CD4-positive, alpha-beta memory T cell (primary cell): ENCODE measurements at regions not wholly inside any gene's neighbourhood (a gene's known extent, or its start where the extent isn't known, plus 50 kb on each side); places are given as distances from the start of the nearest gene placed in this dataset.

Experiments
- CTCF ChIA-PET: fragments of 350-600 bp; sonication (Branson Sonifier 250); formaldehyde crosslinking; loops from one replicate; lab custom pipeline; 2021; ENCODE audit warnings: inconsistent platforms; ENCODE audit not compliant: partially characterized antibody; lab: Charles Lee
- POLR2A ChIA-PET: fragments of 350-600 bp; sonication (Branson Sonifier 250); formaldehyde crosslinking; loops from one replicate; lab custom pipeline; 2021; ENCODE audit not compliant: partially characterized antibody; lab: Charles Lee
- DNase-seq, 5 donors: peaks; one replicate each; pipeline versions ENCODE4 v3.0.0 to v3.0.0-alpha.2; 2020 to 2022; ENCODE audit warnings: mixed read lengths in 1 of 5
- H3K27ac ChIP-seq: one replicate; pipeline ENCODE4 v1.7.0; 2013; ENCODE audit warnings: low read depth, low read length
- H3K27me3 ChIP-seq: 2 replicates; pipeline ENCODE4 v1.7.0; 2013; ENCODE audit warnings: mild to moderate bottlenecking, low read length, moderate library complexity; ENCODE audit not compliant: insufficient read depth
- H3K36me3 ChIP-seq: 2 replicates; pipeline ENCODE4 v1.7.0; 2013; ENCODE audit warnings: mild to moderate bottlenecking, low read length, moderate library complexity; ENCODE audit not compliant: insufficient read depth
- H3K4me1 ChIP-seq: 2 replicates; pipeline ENCODE4 v1.7.0; 2013; ENCODE audit warnings: mild to moderate bottlenecking, low read length, moderate library complexity; ENCODE audit not compliant: insufficient read depth
- H3K4me3 ChIP-seq, 2 donors: one replicate each; pipeline ENCODE4 v1.7.0; 2013; ENCODE audit warnings: low read length in 2 of 2, mild to moderate bottlenecking in 1 of 2
- H3K9me3 ChIP-seq, 2 donors: one replicate each; pipeline ENCODE4 v1.7.0; 2013; ENCODE audit warnings: low read length in 2 of 2, control low read depth in 1 of 2; ENCODE audit not compliant: control insufficient read depth in 1 of 2
- H3K27ac Mint-ChIP-seq, 7 donors: one replicate each; pipeline ENCODE4 v1.8.0; 2020 to 2021; ENCODE audit warnings: mixed read lengths in 7 of 7, mild to moderate bottlenecking in 6 of 7, inconsistent platforms in 3 of 7, moderate library complexity in 3 of 7
- H3K27me3 Mint-ChIP-seq, 2 donors: one replicate each; pipeline ENCODE4 v1.8.0; 2020 to 2021; ENCODE audit warnings: mixed read lengths in 2 of 2
- H3K36me3 Mint-ChIP-seq, 2 donors: one replicate each; pipeline ENCODE4 v1.8.0; 2020 to 2021; ENCODE audit warnings: mixed read lengths in 2 of 2, inconsistent platforms in 1 of 2, mild to moderate bottlenecking in 1 of 2
- H3K4me1 Mint-ChIP-seq, 4 donors: one replicate each; pipeline ENCODE4 v1.8.0; 2020 to 2021; ENCODE audit warnings: mixed read lengths in 4 of 4, mild to moderate bottlenecking in 1 of 4
- H3K4me3 Mint-ChIP-seq, 8 donors: one replicate each; pipeline ENCODE4 v1.8.0; 2020 to 2021; ENCODE audit warnings: mixed read lengths in 8 of 8, mild to moderate bottlenecking in 7 of 8, moderate library complexity in 6 of 8, inconsistent platforms in 3 of 8
- H3K9me3 Mint-ChIP-seq, 8 donors: one replicate each; pipeline ENCODE4 v1.8.0; 2020 to 2021; ENCODE audit warnings: mixed read lengths in 8 of 8, mild to moderate bottlenecking in 5 of 8, inconsistent platforms in 3 of 8, moderate library complexity in 1 of 8
- intact Hi-C: fragments of 100-400 bp; cut with micrococcal nuclease; formaldehyde crosslinking; loops from one replicate; pipeline ENCODE4 v1.15.1; 2023

GRCh38 chr18:10278265-10278664, 176.2 kb upstream of the APCDD1 start:
- Histone ChIP-seq H3K36me3 (no peaks in the 10 kb centered on the region), H3K9me3 (no peaks in the 10 kb centered on the region), H3K4me3 (no peak overlapping the region), H3K4me1 (no peaks in the 10 kb centered on the region), H3K27ac (no peak overlapping the region), H3K27me3 (no peaks in the 10 kb centered on the region)
- ChIA-PET POLR2A (no interaction called here), CTCF (no interaction called here)
- H3K9me3 Mint-ChIP-seq, result peaks cover 0 to 3% (median 0%) of the 10 kb centered on the region in 8 donors
- no peak overlapping the region for H3K4me3 Mint-ChIP-seq
- no peaks in the 10 kb centered on the region for H3K36me3 Mint-ChIP-seq
- H3K27me3 Mint-ChIP-seq, result peaks cover 2 to 4% of the 10 kb centered on the region in 2 donors
- intact Hi-C loops, result no loop called here
- H3K4me1 Mint-ChIP-seq, result no peaks in the 10 kb centered on the region
- no peak for DNase-seq
- no peak overlapping the region for H3K27ac Mint-ChIP-seq

GRCh38 chr18:10279471-10279870, 175.0 kb upstream of the APCDD1 start:
- POLR2A ChIA-PET, result no interaction called here

GRCh38 chr18:10279905-10280644, 174.4 kb upstream of the APCDD1 start:
- H3K9me3 Mint-ChIP-seq, result peaks cover 0 to 3% (median 0%) of the 10 kb centered on the region in 8 donors

More at GRCh38 chr18:10279471-10279870, 175.0 kb upstream of the APCDD1 start:
- H3K4me1 Mint-ChIP-seq, result no peaks in the 10 kb centered on the region
- no peak for DNase-seq
- no peaks in the 10 kb centered on the region for H3K4me1 ChIP-seq
- H3K36me3 ChIP-seq, result no peaks in the 10 kb centered on the region
- no peak overlapping the region for H3K27ac Mint-ChIP-seq
- H3K9me3 ChIP-seq, result no peaks in the 10 kb centered on the region
- H3K36me3 Mint-ChIP-seq, result no peaks in the 10 kb centered on the region
- peaks cover 3 to 5% of the 10 kb centered on the region in 2 donors for H3K27me3 Mint-ChIP-seq
- no peak overlapping the region for H3K4me3 ChIP-seq
- intact Hi-C loops, result no loop called here
- H3K9me3 Mint-ChIP-seq, result peaks cover 0 to 3% (median 0%) of the 10 kb centered on the region in 8 donors
- CTCF ChIA-PET, result no interaction called here
- H3K4me3 Mint-ChIP-seq, result no peak overlapping the region
- no peak overlapping the region for H3K27ac ChIP-seq
- no peaks in the 10 kb centered on the region for H3K27me3 ChIP-seq

GRCh38 chr18:10284540-10285282, 169.7 kb upstream of the APCDD1 start:
- Mint-ChIP-seq H3K9me3 (peaks cover 0 to 11% (median 5%) of the 10 kb centered on the region in 8 donors), H3K27me3 (peaks cover 2 to 4% of the 10 kb centered on the region in 2 donors), H3K27ac (no peak overlapping the region), H3K36me3 (no peaks in the 10 kb centered on the region), H3K4me3 (no peak overlapping the region), H3K4me1 (no peaks in the 10 kb centered on the region)
- ChIA-PET CTCF (no interaction called here), POLR2A (no interaction called here)
- Histone ChIP-seq H3K4me1 (no peaks in the 10 kb centered on the region), H3K9me3 (no peaks in the 10 kb centered on the region), H3K27me3 (no peaks in the 10 kb centered on the region), H3K27ac (no peak overlapping the region), H3K4me3 (no peak overlapping the region), H3K36me3 (no peaks in the 10 kb centered on the region)
- DNase-seq, result no peak
- intact Hi-C loops, result no loop called here

More at GRCh38 chr18:10279905-10280644, 174.4 kb upstream of the APCDD1 start:
- Mint-ChIP-seq H3K4me1 (no peaks in the 10 kb centered on the region), H3K36me3 (no peaks in the 10 kb centered on the region), H3K27me3 (peaks cover 3 to 5% of the 10 kb centered on the region in 2 donors), H3K4me3 (no peak overlapping the region), H3K27ac (no peak overlapping the region)
- POLR2A ChIA-PET, result no interaction called here
- Histone ChIP-seq H3K27ac (no peak overlapping the region), H3K36me3 (no peaks in the 10 kb centered on the region), H3K4me1 (no peaks in the 10 kb centered on the region), H3K27me3 (no peaks in the 10 kb centered on the region), H3K9me3 (no peaks in the 10 kb centered on the region), H3K4me3 (no peak overlapping the region)
- no peak for DNase-seq
- intact Hi-C loops, result no loop called here
- CTCF ChIA-PET, result no interaction called here

- H3K36me3 ChIP-seq, result no peaks in the 10 kb centered on the region
- no peaks in the 10 kb centered on the region for H3K9me3 ChIP-seq
- ChIA-PET CTCF (no interaction called here), POLR2A (no interaction called here)
- Mint-ChIP-seq H3K9me3 (peaks cover 0 to 11% (median 5%) of the 10 kb centered on the region in 8 donors), H3K4me1 (no peaks in the 10 kb centered on the region), H3K27ac (no peak overlapping the region), H3K36me3 (no peaks in the 10 kb centered on the region), H3K27me3 (peaks cover 2 to 4% of the 10 kb centered on the region in 2 donors), H3K4me3 (no peak overlapping the region)
- intact Hi-C loops, result no loop called here
- DNase-seq, result no peak
- no peak overlapping the region for H3K27ac ChIP-seq
- H3K4me3 ChIP-seq, result no peak overlapping the region
- H3K4me1 ChIP-seq, result no peaks in the 10 kb centered on the region
- no peaks in the 10 kb centered on the region for H3K27me3 ChIP-seq
These were observed 169.2 kb upstream of the APCDD1 start for GRCh38 chr18:10285283-10285640.

- peaks cover 1 to 2% of the 10 kb centered on the region in 2 donors for H3K27me3 Mint-ChIP-seq
- Histone ChIP-seq H3K4me1 (no peaks in the 10 kb centered on the region), H3K4me3 (no peak overlapping the region), H3K27ac (no peak overlapping the region), H3K9me3 (no peaks in the 10 kb centered on the region), H3K27me3 (no peaks in the 10 kb centered on the region), H3K36me3 (no peaks in the 10 kb centered on the region)
- H3K4me1 Mint-ChIP-seq, result no peaks in the 10 kb centered on the region
- CTCF ChIA-PET, result no interaction called here
- POLR2A ChIA-PET, result no interaction called here
- no peak overlapping the region for H3K4me3 Mint-ChIP-seq
- H3K9me3 Mint-ChIP-seq, result peaks cover 0 to 11% (median 5%) of the 10 kb centered on the region in 8 donors
- H3K36me3 Mint-ChIP-seq, result no peaks in the 10 kb centered on the region
- intact Hi-C loops, result no loop called here
- H3K27ac Mint-ChIP-seq, result no peak overlapping the region
- DNase-seq, result no peak
These were observed 167.8 kb upstream of the APCDD1 start for GRCh38 chr18:10286580-10287150.

- no peaks in the 10 kb centered on the region for H3K36me3 Mint-ChIP-seq
These were observed 165.2 kb upstream of the APCDD1 start for GRCh38 chr18:10289251-10289650.

More at GRCh38 chr18:10289251-10289650, 165.2 kb upstream of the APCDD1 start:
- Histone ChIP-seq H3K27me3 (no peaks in the 10 kb centered on the region), H3K27ac (no peak overlapping the region), H3K4me1 (no peaks in the 10 kb centered on the region), H3K9me3 (no peaks in the 10 kb centered on the region), H3K36me3 (no peaks in the 10 kb centered on the region), H3K4me3 (no peak overlapping the region)
- ChIA-PET CTCF (no interaction called here), POLR2A (no interaction called here)
- Mint-ChIP-seq H3K9me3 (peaks cover 0 to 11% (median 5%) of the 10 kb centered on the region in 8 donors), H3K4me3 (no peak overlapping the region), H3K4me1 (no peaks in the 10 kb centered on the region), H3K27me3 (no peaks in the 10 kb centered on the region), H3K27ac (no peak overlapping the region)
- no peak for DNase-seq
- intact Hi-C loops, result no loop called here
